ENCODE measurements at regions not wholly inside any gene's neighbourhood (a gene's known extent, or its start where the extent isn't known, plus 50 kb on each side); places are given as distances from the start of the nearest gene placed in this dataset.
"Not testable (repeated sequence)": the region's sequence is repeated elsewhere in the genome, so short reads cannot be mapped to it uniquely, and the experiment has no call there.

- DNase-seq: no peak
Measured at GRCh38 chr5:144011388-144011787, 159.1 kb downstream of the YIPF5 start.

GRCh38 chr5:144013816-144014215, 156.6 kb downstream of the YIPF5 start:
- no peak for DNase-seq

DNA sequence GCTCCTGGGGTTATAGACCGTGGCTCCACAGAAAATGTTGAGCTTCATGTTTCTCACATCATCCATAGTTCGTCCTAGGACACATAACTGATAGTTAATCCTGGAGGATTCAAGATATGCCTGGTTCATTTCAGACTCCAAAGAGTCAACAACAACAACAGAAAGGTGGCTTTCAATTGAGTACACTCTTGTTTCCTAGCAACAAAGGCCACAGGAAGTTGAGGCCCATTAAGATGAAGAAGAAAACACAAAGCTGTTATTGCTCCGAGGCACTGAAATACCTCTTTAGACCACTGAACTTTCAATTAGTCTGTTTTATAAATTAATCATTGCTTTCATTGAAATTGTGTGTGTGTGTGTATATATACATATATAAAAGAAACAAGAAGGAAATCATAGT, 154.5 kb downstream of the YIPF5 start:
- no peak for DNase-seq

DNA sequence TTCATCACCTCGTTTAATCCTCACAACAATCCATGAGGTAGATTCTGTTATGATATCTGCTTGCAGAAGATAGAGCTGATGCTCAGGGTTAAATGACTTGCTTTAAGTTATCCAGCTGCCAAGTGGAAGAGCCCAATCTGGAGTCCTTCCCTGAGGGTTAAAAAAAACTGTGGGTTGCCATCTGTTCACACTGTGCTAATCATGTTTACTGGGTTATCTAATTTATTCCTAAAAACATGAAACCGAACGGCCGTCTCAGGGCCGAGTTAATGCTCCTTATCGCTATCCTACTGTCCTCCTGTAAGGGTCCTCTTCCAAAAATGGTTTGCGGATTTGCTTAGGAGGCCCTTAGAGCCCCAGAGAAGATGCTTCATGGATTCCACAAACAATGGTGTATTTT, 153.3 kb downstream of the YIPF5 start:
- no peak for DNase-seq

- no peak for DNase-seq
Measured at GRCh38 chr5:144017631-144018030, 152.8 kb downstream of the YIPF5 start.

GRCh38 chr5:144024090-144024489, 146.4 kb downstream of the YIPF5 start:
- DNase-seq: no peak

DNA sequence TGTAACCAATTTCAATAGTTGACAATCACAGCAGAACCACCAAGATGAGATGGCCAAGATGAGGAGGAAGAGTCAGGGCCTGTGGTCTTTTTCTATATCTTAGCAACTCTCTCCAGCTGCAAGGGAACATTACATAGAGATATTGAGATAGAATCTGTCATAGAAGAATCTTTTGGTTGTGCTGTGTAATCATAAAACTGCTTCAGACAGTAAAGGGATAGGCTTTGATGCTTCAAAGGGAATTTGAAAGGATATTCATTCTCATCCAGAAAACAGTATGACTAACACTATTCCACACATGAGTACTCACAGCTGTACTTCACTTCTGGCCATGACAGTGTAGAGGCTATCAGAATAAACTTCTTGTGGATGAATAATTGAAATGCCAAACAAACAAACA, 145.9 kb downstream of the YIPF5 start:
- DNase-seq: no peak

- DNase-seq: no peak
Measured at GRCh38 chr5:144026286-144026685, 144.2 kb downstream of the YIPF5 start.

DNA sequence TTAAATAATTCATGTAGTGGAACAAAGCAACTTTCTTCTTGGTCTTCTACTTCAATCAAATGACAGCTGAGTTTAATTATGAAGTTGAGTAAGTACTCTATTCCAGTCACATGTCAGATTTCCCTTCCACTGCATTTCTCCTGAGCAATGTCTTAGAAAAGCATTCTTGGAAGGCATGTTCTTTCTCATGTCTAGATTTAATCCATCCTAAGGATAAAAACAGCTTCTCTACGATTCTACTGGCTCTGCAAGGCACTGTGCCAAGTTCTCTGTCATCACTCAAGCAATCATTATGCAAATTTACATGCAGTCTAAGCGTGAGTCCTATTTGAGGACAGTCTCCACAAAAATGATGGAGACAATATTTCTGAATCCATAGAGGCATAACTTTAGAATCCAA, 142.4 kb downstream of the YIPF5 start:
- no peak for DNase-seq

GRCh38 chr5:144028636-144029035, 141.8 kb downstream of the YIPF5 start:
- DNase-seq: no peak

- DNase-seq: no peak
Measured at GRCh38 chr5:144030904-144031303, 139.6 kb downstream of the YIPF5 start.

DNA sequence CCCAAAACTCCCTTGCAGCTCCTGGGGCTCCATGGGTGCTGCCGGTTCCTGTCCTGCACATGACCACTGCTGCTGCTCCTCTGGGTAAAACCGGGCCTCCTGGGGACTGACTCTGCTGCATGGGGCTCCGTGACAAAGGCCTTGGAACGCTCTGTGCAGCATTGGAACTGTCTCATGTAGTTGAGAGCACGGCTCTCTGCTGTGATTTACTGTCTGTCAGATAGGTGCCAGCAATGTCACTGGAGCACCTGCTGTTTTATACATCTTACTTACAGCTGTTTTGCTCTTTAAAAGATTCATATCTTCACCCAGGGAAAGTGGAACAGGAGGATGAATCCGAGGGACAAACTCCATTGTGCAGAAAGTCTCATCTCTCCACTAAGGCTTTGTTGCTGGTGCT, 138.1 kb downstream of the YIPF5 start:
- no peak for DNase-seq

DNA sequence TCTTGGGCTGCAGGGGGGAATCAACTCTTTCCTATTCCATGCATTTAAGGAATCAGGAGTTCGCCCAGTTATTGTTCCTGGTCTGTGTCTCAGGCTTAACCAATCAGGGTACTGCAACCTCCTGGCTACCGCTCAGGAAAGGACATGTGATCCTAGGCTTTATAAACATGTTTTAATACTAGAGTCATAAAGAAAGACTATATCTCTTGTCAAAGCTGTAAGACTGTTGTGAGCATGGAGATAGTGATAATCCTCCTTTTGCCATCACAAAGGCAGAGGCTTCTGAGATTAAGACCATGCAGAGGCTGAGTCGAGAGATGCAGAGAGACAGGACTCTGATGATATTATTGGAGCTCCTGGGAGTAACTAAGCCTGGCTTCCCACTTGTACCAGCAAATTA, 137.0 kb downstream of the YIPF5 start:
- DNase-seq: no peak

- no peak for DNase-seq
Measured at GRCh38 chr5:144035046-144035740, 135.3 kb downstream of the YIPF5 start.

DNA sequence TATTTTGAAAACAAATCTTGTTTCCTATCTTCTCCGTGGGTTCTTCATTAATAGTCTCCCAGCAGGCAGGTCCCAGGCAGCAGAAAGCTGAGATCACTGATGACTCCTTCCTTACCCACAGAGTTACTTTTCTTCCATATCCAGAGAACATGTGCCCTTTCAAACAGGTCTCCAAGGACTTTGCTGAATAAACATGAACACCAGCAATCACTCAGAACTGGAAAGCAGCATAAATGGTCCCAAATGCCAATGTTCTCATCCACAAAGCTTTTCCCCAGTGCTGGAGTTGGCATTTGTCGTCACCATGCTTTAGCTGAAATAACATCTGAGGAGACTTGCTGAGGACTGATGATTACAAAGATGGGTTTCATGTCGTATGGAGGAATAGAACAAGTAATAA, 134.0 kb downstream of the YIPF5 start:
- DNase-seq: no peak

DNA sequence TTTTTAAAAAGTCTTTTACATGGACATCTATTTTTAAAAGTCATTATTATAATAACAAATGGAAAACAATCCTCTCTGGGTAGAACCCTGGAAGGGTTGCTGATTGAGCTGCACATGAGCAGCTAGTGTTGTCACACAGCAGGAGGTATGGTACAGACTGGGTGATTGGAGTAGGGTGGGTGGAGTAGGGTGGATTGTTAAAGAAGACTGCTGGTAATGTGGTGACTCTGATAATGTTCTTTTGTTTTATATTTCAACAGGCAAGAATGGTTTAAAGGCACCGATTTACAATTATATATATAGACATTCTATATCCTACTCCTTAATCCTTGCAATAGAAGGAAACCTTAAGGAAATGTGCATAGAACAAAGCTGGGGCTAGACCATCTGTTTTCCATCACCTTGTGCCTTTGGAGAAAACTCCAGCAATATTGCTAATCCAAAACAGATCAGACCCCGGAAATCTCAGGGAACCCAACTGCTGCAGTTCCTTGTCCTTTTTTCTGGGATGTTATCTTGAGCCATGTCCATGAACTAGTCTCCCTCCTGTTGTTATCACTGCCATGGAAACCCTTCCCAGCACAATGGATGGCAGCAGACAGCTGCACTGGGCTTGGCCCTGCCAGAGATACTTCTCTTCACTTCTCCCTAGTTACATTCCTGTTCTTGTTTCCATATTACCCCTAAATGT, 129.7 kb downstream of the YIPF5 start:
- DNase-seq: no peak

GRCh38 chr5:144042156-144042555, 128.3 kb downstream of the YIPF5 start:
- no peak for DNase-seq

DNA sequence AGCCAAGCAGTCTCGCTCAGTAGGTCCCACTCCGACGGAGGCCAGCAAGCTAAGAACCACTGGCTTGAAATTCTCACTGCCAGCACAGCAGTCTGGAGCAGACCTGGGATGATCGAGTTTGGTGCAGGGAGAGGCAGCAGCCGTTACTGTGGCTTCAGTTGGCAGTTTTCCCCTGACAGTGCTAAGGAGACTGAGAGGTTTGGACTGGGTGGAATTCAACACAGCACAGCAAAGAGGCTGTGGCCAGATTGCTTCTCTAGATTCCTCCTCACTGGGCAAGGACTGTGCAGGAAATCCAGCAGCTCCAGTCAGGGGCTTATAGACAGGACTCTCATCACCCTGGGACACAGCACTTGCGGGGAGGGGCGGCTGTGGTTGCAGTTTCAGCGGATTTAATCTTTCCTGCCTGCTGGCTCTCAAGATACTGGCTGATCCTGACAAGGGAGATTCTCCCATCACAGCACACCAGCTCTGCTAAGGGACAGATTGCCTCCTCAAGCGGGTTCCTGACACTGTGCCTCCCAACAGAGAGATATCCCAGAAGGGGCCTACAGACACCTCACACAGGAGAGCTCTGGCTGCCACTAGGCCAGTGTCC, 122.1 kb downstream of the YIPF5 start:
- no peak for DNase-seq

GRCh38 chr5:144055391-144055790, 115.1 kb downstream of the YIPF5 start:
- not testable (repeated sequence) for DNase-seq

DNA sequence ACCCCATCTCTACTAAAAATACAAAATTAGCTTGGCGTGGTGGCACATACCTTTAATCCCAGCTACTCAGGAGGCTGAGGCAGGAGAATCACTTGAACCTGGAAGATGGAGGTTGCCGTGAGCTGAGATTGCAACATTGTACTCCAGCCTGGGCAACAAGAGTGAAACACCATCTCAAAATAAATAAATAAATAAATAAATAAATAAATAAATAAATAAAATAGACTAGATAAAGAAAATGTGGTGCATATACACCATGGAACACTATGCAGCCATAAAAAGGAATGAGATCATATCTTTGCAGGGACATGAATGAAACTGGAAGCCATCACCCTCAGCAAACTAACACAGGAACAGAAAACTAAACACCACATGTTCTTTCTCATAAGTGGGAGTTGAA, 110.4 kb downstream of the YIPF5 start:
- DNase-seq: not testable (repeated sequence)

DNA sequence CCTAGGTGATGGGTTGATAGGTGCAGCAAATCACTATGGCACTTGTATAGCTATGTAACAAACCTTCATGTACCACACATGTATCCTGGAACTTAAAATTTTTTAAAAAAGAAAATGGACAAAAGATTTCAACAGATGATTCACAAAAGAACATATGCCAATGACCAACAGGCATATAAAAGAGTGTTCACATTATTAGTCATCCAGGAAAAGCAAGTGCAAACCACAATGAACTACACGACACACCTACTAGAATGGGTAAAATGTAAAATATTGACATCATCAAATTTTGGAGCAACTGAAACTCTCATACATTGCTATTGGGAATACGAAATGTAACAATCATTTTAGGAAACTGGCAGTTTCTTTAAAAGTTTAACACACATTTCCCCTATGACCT, 109.9 kb downstream of the YIPF5 start:
- no peak for DNase-seq

- no peak for DNase-seq
Measured at GRCh38 chr5:144065786-144066185, 104.7 kb downstream of the YIPF5 start.

- no peak for DNase-seq
Measured at GRCh38 chr5:144072518-144072927, 97.9 kb downstream of the YIPF5 start.

DNA sequence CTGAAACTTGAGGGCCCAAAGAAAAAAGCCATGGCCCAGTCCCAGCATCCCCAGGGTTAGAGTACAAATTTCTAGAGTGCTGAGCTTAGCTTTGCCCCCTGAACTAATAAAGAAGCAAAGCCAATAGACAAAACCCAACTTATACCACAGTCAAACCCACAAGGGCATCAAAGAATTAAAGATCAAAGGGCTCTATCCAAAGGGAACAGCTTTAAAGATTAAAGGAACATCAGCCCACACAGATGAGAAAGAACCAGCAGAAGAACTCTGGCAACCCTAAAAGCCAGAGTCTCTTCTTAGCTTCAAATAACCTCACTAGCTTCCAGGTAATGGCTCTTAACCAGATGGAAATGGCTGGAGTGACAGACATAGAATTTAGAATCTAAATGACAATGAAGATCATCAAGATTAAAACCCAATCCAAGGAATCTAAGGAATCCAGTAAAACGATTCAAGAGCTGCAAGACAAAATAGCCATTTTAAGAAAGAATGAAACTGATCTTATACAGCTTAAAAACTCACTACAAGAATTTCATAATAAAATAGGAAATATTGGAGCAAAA, 93.9 kb downstream of the YIPF5 start:
- DNase-seq: no peak
